Sigmoid colon (tissue), 6 donors: ENCODE measurements at regions not wholly inside any gene's neighbourhood (a gene's known extent, or its start where the extent isn't known, plus 50 kb on each side); places are given as distances from the start of the nearest gene placed in this dataset.

Experiments used
- DNase-seq: peaks from one replicate; pipeline ENCODE4 v3.0.0-alpha.2; 2019
- H3K27ac ChIP-seq, 4 donors: fragments of 200-600 bp; sonication (generic); one replicate each; pipeline ENCODE4 v1.5.1; 2016 to 2019; ENCODE audit warnings: mild to moderate bottlenecking in 1 of 4
- H3K27me3 ChIP-seq, 3 donors: fragments of 200-600 bp; sonication (generic); one replicate each; pipeline ENCODE4 v1.5.1; 2019; ENCODE audit warnings: mild to moderate bottlenecking in 1 of 3
- H3K36me3 ChIP-seq, 4 donors: fragments of 200-600 bp; sonication (generic); one replicate each; pipeline ENCODE4 v1.5.1; 2016 to 2019
- H3K4me1 ChIP-seq, 4 donors: fragments of 200-600 bp; sonication (generic); one replicate each; pipeline ENCODE4 v1.5.1; 2017 to 2019
- H3K4me3 ChIP-seq, 4 donors: fragments of 200-600 bp; sonication (generic); one replicate each; pipeline ENCODE4 v1.5.1; 2017 to 2019; ENCODE audit warnings: mild to moderate bottlenecking in 2 of 4, moderate library complexity in 1 of 4
- H3K9me3 ChIP-seq, 4 donors: fragments of 200-600 bp in 3 of 4; sonication (generic) in 3 of 4; one replicate each; pipeline versions ENCODE4 v1.5.1 to v1.6.1; 2013 to 2019
- CTCF ChIP-seq, 4 experiments: fragments of 450-650 bp in 3 of 4; fragments of 200-600 bp in 1 of 4; IDR thresholded peaks; one replicate each; pipeline ENCODE4 v1.5.1; 2016 to 2019; ENCODE audit warnings: antibody characterized with exemption in 4 of 4, mild to moderate bottlenecking in 3 of 4, moderate library complexity in 2 of 4
- EP300 ChIP-seq, 4 donors: sonication (generic); formaldehyde crosslinking; IDR thresholded peaks; one replicate each; pipeline ENCODE4 v1.6.1; 2017; ENCODE audit warnings: antibody characterized with exemption in 4 of 4
- POLR2A ChIP-seq, 2 donors: fragments of 450-650 bp; IDR thresholded peaks; one replicate each; pipeline ENCODE4 v1.6.1; 2016; ENCODE audit warnings: antibody characterized with exemption in 2 of 2, mild to moderate bottlenecking in 2 of 2, moderate library complexity in 2 of 2
- POLR2AphosphoS5 ChIP-seq, 4 donors: sonication (generic); formaldehyde crosslinking; IDR thresholded peaks; one replicate each; pipeline ENCODE4 v1.6.1; 2017; ENCODE audit warnings: antibody characterized with exemption in 4 of 4
- WGBS, 2 donors: extraction: QIAGEN DNeasy Blood & Tissue Kit; methylation state at CpG; one replicate each; pipeline ENCODE4 v1.1.7; 2013; 5-methylcytosine and 5-hydroxymethylcytosine counted together
- intact Hi-C: fragments of 100-400 bp; cut with DNase I; formaldehyde crosslinking; loops from one replicate; pipeline ENCODE4 v1.15.1; 2023
- donor health status: healthy with polysubstance abuse.
- donor health status: healthy.

- Histone ChIP-seq H3K27ac (peak overlapping the region in 3 of 4 donors; percentile 62 to 71 (median 70)), H3K36me3 (no peaks in the 10 kb centered on the region), H3K4me1 (peaks cover 0 to 43% (median 25%) of the 10 kb centered on the region in 4 donors), H3K4me3 (peak overlapping the region in 1 of 4 donors; percentile 18), H3K9me3 (no peaks in the 10 kb centered on the region), H3K27me3 (no peaks in the 10 kb centered on the region)
- peak; percentile 66 for DNase-seq
- intact Hi-C loops: loop anchor here (10.0 kb wide), 1 partner anchor 800 kb away; no protein-coding TSS in a partner anchor
- TF ChIP-seq EP300 (IDR thresholded peaks at IDR 0.05) (peak in 1 of 4 donors; percentile 38), POLR2A (IDR thresholded peaks at IDR 0.05) (no peak), CTCF (IDR thresholded peaks at IDR 0.05) (no peak), POLR2AphosphoS5 (IDR thresholded peaks at IDR 0.05) (peak; percentile 56 to 85 (median 74))
- 79 to 85% methylated on average over 4 of the region's 4 CpGs for WGBS, 2 donors
Measured at GRCh38 chr7:121525155-121525819, 129.2 kb upstream of the FAM3C start.

GRCh38 chr7:121521711-121522400 is 125.7 kb upstream of the FAM3C start:
- TF ChIP-seq EP300 (IDR thresholded peaks at IDR 0.05): no peak
- TF ChIP-seq POLR2AphosphoS5 (IDR thresholded peaks at IDR 0.05): no peak
- no peak for TF ChIP-seq POLR2A (IDR thresholded peaks at IDR 0.05)
- TF ChIP-seq CTCF (IDR thresholded peaks at IDR 0.05): no peak
- H3K4me1 ChIP-seq: peaks cover 0 to 57% (median 32%) of the 10 kb centered on the region in 4 donors
- H3K4me3 ChIP-seq: no peak overlapping the region
- 83 to 88% methylated on average over 3 of the region's 3 CpGs for WGBS, 2 donors
- no peaks in the 10 kb centered on the region for H3K27me3 ChIP-seq
- peak overlapping the region in 3 of 4 donors; percentile 37 to 67 (median 54) for H3K27ac ChIP-seq
- DNase-seq: no peak
- no peaks in the 10 kb centered on the region for H3K9me3 ChIP-seq
- intact Hi-C loops: loop anchor here (5.0 to 10.0 kb wide), 2 partner anchors 40 to 797 kb away; no protein-coding TSS in a partner anchor
- H3K36me3 ChIP-seq: no peaks in the 10 kb centered on the region

GRCh38 chr7:121520911-121521310 is 124.8 kb upstream of the FAM3C start:
- Histone ChIP-seq H3K27ac (peak overlapping the region in 3 of 4 donors; percentile 47 to 67 (median 51)), H3K9me3 (no peaks in the 10 kb centered on the region), H3K36me3 (no peaks in the 10 kb centered on the region), H3K4me1 (peaks cover 0 to 66% (median 30%) of the 10 kb centered on the region in 4 donors), H3K27me3 (no peaks in the 10 kb centered on the region), H3K4me3 (no peak overlapping the region)
- DNase-seq: no peak
- TF ChIP-seq POLR2AphosphoS5 (IDR thresholded peaks at IDR 0.05) (no peak), CTCF (IDR thresholded peaks at IDR 0.05) (no peak), EP300 (IDR thresholded peaks at IDR 0.05) (no peak), POLR2A (IDR thresholded peaks at IDR 0.05) (no peak)
- intact Hi-C loops: loop anchor here (5.0 to 10.0 kb wide), 2 partner anchors 39 to 796 kb away; no protein-coding TSS in a partner anchor
- 81 to 85% methylated on average over 1 of the region's 1 CpG for WGBS, 2 donors

GRCh38 chr7:121519548-121520521 is 123.7 kb upstream of the FAM3C start:
- intact Hi-C loops: loop anchor here (5.0 to 10.0 kb wide), 2 partner anchors 38 to 795 kb away; no protein-coding TSS in a partner anchor
- Histone ChIP-seq H3K36me3 (no peaks in the 10 kb centered on the region), H3K27ac (peak overlapping the region in 3 of 4 donors; percentile 47 to 67 (median 51)), H3K4me3 (no peak overlapping the region), H3K9me3 (no peaks in the 10 kb centered on the region), H3K27me3 (no peaks in the 10 kb centered on the region), H3K4me1 (peaks cover 0 to 60% (median 30%) of the 10 kb centered on the region in 4 donors)
- 89 to 90% methylated on average over 10 of the region's 10 CpGs for WGBS, 2 donors
- peak; percentile 70 for DNase-seq
- TF ChIP-seq POLR2AphosphoS5 (IDR thresholded peaks at IDR 0.05): no peak
- TF ChIP-seq CTCF (IDR thresholded peaks at IDR 0.05): no peak
- no peak for TF ChIP-seq EP300 (IDR thresholded peaks at IDR 0.05)
- TF ChIP-seq POLR2A (IDR thresholded peaks at IDR 0.05): no peak
